GM18909 (cell line): ENCODE measurements at regions not wholly inside any gene's neighbourhood (a gene's known extent, or its start where the extent isn't known, plus 50 kb on each side); places are given as distances from the start of the nearest gene placed in this dataset.

Source experiments
- ATAC-seq: cut with Tn5 transposase; IDR thresholded peaks from one replicate; pipeline ENCODE4 v1.9.1; 2021; ENCODE audit warnings: mild to moderate bottlenecking; ENCODE audit not compliant: unreplicated experiment, poor library complexity

GRCh38 chr22:27335102-27335660 is 466.4 kb downstream of the MN1 start:
- ATAC-seq, result no peak

DNA sequence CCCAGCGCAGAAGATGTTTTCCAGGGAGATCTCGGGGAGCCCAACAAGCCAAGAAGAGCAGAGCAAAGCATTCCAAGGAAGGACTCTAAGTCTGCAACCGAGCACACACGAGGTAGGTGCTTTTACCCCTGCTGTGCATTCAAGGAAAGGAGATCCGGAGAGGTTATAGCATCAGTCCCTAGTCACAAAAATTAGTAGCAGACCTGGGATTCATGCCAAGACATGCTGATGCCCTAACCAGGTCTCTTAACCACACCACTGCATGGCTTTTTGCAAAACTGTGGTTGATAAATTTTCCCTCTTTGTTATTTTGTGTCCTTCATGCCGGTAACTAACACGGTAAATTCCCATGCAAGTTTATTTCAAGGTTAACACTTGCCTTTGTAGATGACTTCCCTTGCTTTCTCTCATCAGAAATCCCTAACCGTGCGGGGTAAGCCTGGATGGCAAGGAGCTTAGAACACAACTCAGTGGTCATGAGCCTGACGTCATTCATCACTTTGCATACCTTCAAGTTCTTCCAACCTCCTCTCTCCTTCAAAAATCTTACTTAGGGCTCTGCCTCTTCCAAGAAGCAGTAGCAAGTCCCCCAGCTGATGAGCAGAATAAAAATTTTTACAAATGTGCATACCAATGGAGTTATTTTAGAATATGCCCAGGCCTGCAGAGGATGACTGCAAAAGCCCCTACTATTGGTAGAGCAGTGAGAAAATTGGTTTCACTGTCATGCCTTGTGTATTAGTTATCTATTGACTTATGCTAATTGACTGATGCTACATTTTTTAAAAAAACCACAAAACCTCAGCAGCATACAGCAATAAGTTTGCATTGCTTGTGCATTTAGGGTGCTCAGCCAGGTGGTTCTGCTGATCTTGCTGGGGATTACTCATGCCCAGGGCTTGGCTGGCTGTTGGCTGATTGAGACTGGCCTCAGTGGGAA is 465.1 kb downstream of the MN1 start:
- no peak for ATAC-seq

DNA sequence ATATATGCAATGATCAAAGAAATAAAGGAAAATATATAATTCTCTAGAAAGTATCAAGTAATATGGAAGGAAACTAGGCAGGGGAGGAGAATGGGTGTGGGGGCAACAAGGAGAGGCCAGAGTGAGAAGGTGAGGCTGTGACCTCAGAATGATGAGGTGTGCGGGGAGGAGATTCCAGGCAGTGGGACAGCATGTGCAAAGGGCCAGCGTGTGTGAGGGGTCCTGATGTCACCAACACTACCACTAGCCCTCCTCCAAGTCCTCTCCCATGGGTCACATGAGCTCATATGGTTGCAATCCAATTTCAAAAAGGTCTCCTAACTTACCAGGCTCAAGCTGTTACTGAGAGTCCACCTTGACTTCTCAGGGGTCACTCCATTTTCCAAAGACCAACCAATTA is 463.9 kb downstream of the MN1 start:
- no peak for ATAC-seq

GRCh38 chr22:27340047-27340446 is 461.5 kb downstream of the MN1 start:
- ATAC-seq, result no peak

GRCh38 chr22:27344546-27344945 is 457.0 kb downstream of the MN1 start:
- ATAC-seq, result no peak

DNA sequence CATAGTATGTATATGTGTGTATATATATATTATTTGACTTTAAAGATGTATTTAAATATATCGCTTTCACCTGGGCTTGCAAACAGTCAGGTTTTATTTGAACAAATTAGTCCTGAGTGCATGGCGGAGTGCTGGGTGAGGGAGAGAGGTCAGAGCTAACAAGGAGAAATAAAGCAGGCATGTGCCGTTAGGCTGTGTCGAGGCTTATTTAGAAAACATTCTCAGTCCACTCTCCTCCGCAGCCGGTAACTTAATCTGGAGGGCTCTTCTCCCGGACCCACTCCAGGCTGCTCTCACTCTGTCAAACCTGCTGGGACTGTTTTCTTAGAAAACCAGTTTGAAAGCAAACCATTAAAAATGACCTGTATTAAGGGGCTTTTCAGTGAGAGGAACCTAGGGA is 455.9 kb downstream of the MN1 start:
- ATAC-seq, result no peak

DNA sequence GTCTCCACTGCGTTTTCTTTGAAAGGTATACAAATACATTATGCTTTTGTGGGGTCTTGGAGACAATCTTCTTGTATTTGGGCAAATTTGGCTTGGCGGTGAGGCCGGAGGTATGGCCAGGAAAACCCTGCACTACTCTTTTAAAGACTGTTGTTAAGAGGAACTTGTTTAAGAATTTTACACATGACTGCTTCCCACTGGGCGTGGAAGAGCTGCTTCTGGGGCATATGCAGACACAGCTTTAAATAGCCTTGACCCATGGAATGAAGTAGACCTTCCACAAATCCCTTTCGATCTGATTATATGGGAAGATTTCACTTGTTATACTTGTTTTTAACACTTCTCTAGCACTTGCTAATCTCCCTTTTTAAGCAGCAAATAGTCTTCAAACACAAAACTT is 453.6 kb downstream of the MN1 start:
- no peak for ATAC-seq

DNA sequence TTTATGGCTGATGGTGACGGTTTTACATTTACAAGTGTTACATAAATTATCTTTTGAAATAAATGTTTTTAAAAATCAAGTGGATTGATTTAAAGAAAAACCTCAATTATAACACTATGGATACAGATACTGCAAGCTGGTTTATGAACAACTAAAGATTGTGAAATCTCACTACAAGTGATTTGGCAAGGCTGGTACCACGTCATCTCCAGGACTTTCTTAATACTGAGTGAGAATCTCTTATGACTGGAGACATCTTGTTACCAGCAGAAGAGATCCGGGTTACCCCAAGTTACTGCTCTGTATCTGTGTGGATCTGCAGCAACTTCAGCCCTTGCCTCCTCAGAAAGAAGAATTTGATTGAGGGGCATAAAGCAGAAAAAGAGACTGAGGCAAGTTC is 452.9 kb downstream of the MN1 start:
- ATAC-seq, result no peak

DNA sequence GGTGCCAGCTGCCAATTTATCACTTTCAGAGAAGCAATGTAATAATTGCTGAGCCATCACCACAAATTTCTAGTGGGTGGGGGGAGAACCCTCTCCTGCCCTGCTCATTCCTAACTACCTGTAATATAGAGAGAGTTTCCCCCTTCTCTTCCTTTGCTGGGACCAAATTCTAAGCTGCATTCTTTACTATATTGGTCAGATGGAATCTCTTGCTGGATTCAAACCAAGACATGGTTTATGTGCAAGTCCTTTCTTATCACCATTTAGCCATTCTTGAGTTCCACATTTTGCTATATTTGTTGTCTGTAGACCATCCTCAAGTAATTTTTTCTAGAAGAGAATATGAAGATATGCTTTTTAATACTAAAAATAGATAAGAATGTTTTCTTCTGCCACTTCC is 452.1 kb downstream of the MN1 start:
- ATAC-seq, result no peak

DNA sequence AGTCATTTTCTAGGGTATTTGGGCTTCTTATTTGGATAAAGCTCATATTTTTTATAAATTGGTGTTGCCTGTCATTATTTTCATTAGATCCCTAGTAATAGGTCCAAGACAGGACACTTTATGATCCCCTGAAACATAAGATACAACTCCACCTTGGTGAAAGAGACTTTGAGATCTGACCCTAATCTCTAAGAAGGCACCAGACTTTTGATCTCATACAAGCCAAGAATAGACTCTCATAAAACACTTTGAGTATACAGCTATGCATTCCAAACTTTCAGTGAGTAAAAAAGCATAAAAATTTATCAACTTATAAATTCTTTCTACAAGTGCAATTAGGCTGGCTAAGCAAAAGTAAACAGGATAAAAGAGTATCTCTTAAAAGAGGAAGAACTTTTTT is 451.2 kb downstream of the MN1 start:
- ATAC-seq, result no peak

DNA sequence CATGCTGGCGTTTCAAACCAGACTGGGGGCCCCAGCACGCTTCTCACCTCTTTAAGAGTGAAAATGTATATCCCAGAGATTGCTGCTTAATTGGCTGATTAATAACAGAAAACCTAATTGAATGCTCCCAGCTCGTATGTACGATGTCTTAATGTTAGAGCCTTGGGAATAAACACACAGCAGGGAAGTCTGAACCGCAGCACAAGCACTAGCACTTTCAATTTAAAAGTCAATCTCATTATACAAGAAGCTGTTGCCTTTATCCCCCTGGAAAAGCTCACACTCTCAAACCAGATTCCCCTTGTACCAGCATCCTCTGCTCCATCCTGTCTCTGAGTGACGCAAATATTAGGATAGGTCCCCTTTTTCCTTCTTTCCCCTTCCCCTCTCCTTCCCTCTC is 449.1 kb downstream of the MN1 start:
- no peak for ATAC-seq

GRCh38 chr22:27358096-27358870 is 443.3 kb downstream of the MN1 start:
- ATAC-seq, result no peak

GRCh38 chr22:27370269-27370668 is 431.3 kb downstream of the MN1 start:
- ATAC-seq, result no peak

DNA sequence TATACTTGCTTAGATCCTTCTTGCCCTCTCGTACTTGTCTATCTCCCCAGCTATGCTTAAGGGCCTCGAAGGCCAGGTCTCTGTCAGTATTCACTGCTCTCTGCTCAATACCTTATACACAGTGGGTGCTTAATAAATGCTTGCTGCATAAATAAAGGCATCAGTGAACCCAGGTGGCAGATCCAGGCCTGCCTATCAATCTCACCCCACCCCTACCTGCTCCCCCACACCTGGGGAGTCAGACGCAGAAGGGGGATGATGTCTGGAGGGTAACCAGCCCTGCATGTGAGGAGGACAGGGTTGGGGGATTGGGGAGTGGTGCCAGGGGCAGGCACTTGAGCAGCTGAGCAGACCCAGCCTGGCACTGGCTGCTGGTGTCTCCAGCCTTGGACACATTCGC is 430.6 kb downstream of the MN1 start:
- no peak for ATAC-seq

GRCh38 chr22:27372364-27372763 is 429.2 kb downstream of the MN1 start:
- no peak for ATAC-seq

- ATAC-seq, result no peak
These were observed 428.4 kb downstream of the MN1 start for GRCh38 chr22:27372969-27373670.

DNA sequence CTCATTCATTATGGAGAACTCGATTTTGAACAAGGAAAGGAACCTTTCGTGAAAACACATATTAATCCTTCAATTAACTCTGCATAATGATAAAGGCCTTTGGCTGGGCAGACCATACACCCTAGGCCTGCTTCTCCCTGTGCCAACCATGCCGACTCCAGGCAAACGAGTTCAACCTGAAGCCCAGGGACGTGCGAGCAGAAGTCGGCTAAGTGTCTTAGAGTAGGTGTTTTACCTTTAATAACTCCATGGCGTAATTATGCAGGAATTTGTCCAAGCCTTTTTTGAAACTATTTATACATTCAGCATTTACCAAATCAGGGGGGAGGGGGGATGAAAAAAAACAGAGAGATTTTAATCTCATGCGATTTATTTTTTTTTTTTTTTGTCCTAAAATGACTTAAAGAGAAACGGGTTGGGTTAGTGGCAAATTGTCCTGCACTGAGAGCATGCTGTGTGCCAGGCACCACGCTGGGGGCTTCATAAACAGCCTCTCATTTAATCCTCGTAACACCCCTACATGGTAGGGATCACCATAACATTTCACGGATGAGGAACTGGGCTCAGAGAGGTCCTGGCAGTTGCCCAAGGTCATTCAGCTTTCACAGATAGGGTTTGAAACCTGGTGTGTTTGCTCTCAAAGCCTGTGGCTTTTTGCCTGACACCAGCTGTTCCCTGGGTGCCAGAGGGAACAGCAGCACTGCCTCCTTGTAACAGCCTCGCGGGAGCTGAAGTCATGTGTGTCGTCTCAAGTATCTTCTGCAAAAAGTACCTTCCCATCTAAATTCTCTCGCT is 423.9 kb downstream of the MN1 start:
- no peak for ATAC-seq

DNA sequence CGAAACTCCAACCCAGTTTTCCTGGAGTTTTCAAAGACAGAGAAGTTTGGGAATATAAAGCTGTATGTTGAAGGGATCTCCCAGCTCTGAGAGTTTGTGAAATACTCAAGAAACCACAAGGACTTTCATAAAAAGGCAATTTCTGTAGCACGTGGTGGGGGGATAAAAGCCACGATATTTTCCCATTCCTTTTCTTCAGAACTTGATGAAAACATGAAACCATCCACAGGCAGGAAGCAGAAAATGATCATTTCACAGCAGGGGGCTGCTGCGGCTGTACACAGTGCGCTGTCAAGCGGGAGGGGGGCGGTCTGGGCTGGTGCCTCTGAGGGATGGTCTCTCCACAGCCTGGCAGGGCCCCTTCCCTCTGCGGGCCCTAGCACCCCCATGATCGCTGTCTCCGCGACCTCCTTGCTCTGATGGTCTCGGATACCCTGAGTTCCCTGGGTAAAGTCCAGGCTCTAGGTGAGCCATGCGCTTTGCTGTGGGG is 423.2 kb downstream of the MN1 start:
- no peak for ATAC-seq

GRCh38 chr22:27378995-27379394 is 422.6 kb downstream of the MN1 start:
- ATAC-seq, result no peak

DNA sequence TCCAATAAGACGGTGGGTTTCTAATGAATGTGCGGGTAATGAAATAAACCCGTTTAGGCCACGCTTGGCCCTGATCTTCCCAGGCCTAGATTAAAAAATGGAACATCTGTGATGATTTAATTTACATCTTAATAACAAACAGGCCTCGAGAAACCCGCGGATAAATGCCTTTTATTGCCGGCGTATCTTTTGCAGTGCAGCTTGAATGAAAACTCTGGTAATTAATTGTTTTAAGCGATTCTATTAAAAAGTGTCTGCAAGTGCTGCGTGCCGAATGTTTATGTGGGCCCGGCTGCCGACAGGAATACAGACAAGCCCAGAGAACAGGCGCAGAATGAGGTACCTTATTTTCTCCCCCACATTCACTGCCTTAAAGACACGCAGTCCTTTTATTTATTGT is 420.7 kb downstream of the MN1 start:
- no peak for ATAC-seq
